ENCODE measurements at regions not wholly inside any gene's neighbourhood (a gene's known extent, or its start where the extent isn't known, plus 50 kb on each side); places are given as distances from the start of the nearest gene placed in this dataset.

DNA sequence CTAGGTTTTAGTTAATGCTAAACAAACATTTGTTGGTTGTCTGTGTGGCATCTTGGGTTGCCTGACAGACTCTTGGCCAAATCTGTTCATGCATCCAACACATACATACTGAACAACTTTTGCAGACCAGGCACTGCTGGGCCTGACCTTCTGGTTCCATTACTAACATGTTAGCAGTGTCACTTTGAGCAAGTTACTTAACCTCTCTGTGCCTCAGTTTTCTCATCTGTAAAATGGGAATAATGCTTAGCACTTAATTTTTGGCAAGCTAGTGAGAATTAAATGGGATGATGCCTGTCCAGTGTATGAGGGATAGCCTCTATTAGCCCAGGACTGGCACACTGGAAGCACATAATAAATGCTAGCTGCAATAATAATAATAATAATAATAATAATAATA lies 169.9 kb downstream of the DHX35 start:
- DNase-seq (ENCODE audit: extremely low read depth, low read depth) = no peak
- TF ChIP-seq, protein P1, sequence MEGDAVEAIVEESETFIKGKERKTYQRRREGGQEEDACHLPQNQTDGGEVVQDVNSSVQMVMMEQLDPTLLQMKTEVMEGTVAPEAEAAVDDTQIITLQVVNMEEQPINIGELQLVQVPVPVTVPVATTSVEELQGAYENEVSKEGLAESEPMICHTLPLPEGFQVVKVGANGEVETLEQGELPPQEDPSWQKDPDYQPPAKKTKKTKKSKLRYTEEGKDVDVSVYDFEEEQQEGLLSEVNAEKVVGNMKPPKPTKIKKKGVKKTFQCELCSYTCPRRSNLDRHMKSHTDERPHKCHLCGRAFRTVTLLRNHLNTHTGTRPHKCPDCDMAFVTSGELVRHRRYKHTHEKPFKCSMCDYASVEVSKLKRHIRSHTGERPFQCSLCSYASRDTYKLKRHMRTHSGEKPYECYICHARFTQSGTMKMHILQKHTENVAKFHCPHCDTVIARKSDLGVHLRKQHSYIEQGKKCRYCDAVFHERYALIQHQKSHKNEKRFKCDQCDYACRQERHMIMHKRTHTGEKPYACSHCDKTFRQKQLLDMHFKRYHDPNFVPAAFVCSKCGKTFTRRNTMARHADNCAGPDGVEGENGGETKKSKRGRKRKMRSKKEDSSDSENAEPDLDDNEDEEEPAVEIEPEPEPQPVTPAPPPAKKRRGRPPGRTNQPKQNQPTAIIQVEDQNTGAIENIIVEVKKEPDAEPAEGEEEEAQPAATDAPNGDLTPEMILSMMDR (IDR thresholded peaks at IDR 0.05; ENCODE audit: low read depth, low read length) = no peak

DNA sequence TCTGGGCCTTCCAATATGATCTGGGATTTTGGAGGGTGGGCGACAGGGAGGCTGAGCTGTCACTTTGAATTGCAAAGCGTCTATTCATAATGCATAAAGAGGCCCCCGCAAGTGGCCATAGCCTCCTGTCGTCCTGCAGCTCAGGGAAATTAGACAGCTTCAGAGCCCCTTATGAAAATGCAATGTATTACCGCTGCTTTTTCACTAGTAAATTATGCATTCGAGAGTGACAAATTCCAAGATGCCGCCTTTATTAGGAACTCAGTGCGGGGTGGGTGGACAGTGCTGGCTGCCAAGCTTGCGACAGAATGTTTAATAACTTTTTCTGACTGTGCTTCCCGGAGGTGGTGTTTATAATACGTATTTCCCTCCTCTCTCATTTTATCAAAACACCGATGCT lies 168.5 kb downstream of the DHX35 start:
- TF ChIP-seq, protein P1 (IDR thresholded peaks at IDR 0.05; ENCODE audit: low read depth, low read length) = no peak
- DNase-seq (ENCODE audit: extremely low read depth, low read depth) = no peak

DNA sequence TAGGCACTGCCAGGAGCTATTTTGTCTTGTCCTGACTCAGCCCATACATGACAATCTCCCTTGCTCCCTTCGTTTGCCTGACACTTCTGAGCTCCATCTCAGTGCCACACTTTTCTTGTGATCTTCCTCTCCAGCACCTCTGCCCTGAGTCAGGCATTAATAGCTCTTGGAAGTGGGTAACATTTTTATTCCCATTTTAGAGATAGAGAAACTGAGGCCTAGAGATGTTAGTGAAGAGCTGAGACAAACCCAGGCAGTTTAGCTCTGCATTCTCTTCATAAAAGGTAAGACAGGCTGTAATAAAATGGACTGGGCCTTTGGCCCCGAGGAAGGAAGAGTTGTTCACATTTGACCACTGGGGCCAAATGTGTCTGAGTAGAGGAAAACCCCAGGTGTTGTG lies 167.4 kb downstream of the DHX35 start:
- TF ChIP-seq, protein P1 (IDR thresholded peaks at IDR 0.05; ENCODE audit: low read depth, low read length) = no peak
- no peak for DNase-seq (ENCODE audit: extremely low read depth, low read depth)

DNA sequence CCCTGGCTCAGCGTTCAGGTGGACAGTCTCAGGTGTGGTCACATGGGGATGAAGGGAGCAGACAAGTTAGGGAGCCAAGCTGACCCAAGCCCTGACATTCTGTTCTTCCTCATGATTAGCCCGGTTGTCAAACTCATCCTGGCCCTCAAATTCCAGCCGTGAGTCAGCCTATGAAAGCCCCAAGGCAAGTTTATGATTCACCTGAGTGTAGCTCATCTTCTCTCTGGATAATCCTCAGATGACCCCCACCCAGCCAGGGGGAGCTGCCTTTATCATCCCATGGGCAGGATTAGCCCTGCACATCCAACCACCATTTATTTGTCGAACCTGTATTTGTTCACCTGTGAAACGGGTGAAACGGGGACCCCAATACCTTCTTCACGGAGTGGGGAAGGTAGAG lies 161.9 kb downstream of the DHX35 start:
- DNase-seq (ENCODE audit: extremely low read depth, low read depth) = no peak
- TF ChIP-seq, protein P1 (IDR thresholded peaks at IDR 0.05; ENCODE audit: low read depth, low read length) = no peak

DNA sequence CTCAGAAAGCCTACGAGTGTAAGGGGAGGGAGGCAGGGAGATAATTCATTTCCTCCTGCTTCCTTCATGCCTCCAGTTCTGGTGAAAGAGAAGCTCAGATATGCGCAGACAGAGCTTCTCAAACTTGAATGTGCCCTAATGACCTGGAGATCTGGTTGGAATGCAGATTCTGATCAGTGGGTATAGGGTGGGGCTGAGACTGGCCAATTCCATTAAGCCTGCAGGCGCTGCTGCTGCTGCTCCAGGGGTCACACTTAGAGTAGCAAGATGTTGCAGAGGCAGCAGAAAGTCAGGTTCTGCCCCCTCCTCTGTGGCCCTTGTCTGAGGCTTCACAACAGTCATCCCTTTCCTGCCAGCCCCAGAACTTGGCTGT lies 161.0 kb downstream of the DHX35 start:
- TF ChIP-seq, protein P1 (IDR thresholded peaks at IDR 0.05; ENCODE audit: low read depth, low read length) = no peak
- no peak for DNase-seq (ENCODE audit: extremely low read depth, low read depth)

DNA sequence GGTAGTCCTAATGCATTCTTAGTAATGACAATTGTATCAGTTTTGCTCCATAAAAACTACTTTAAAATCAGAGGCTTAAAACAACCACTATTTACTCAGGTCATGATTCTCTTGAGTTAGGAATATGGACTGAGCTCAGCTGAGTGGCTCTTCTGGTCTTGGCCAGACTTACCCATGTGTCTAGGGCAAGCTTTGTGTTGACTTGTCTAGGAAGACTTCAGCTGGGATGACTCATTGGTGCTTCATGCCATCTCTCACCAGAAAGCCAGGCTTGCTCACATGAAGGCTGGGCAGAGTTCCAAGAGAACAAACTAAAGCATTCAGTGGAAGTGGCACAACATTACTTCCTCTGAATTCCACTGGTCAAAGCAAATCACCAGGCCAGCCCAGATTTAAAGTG lies 155.3 kb downstream of the DHX35 start:
- DNase-seq (ENCODE audit: extremely low read depth, low read depth) = no peak
- TF ChIP-seq, protein P1 (IDR thresholded peaks at IDR 0.05; ENCODE audit: low read depth, low read length) = no peak

DNA sequence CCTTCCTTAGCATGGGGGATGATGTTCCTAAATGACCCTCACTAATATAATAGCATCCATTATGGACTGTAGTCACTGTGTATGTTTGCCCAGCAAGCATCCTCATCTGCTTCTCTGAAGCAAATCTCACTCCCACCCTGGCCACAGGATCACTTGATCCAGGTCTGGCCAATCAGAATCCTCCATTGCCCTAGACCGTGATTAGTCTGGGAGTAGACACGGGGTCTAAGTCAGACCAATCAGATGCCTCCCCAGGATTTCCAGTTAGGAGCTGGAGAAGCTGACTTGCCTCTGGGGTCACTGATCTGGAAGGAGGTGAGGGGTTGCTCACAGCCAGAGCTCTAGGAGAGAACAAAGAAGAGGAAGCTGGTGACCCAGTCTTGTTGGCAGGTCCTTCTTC lies 153.9 kb downstream of the DHX35 start:
- TF ChIP-seq, protein P1 (IDR thresholded peaks at IDR 0.05; ENCODE audit: low read depth, low read length) = no peak
- no peak for DNase-seq (ENCODE audit: extremely low read depth, low read depth)
